AG09309 (cell line): ENCODE measurements at regions not wholly inside any gene's neighbourhood (a gene's known extent, or its start where the extent isn't known, plus 50 kb on each side); places are given as distances from the start of the nearest gene placed in this dataset.

Experiments
- DNase-seq: peaks from one replicate; pipeline ENCODE4 v3.0.0-alpha.2; 2010; ENCODE audit warnings: low read depth
- H3K4me3 ChIP-seq: 2 replicates; pipeline ENCODE4 v1.5.1; 2011; ENCODE audit warnings: mild to moderate bottlenecking, low read depth, low read length, moderate library complexity; ENCODE audit not compliant: control insufficient read depth
- CTCF ChIP-seq: IDR thresholded peaks from 2 replicates; pipeline ENCODE4 v1.5.1; 2011; ENCODE audit warnings: mild to moderate bottlenecking, low read depth, low read length, inconsistent platforms; ENCODE audit not compliant: insufficient read depth, control insufficient read depth; ENCODE audit errors: missing control alignments

GRCh38 chr4:124199755-124200154 is 512.8 kb downstream of the ANKRD50 start:
- DNase-seq = no peak
- no peak overlapping the region for H3K4me3 ChIP-seq
- TF ChIP-seq CTCF = no peak

GRCh38 chr4:124201636-124202035 is 510.9 kb downstream of the ANKRD50 start:
- no peak for DNase-seq
- TF ChIP-seq CTCF = no peak
- no peak overlapping the region for H3K4me3 ChIP-seq

DNA sequence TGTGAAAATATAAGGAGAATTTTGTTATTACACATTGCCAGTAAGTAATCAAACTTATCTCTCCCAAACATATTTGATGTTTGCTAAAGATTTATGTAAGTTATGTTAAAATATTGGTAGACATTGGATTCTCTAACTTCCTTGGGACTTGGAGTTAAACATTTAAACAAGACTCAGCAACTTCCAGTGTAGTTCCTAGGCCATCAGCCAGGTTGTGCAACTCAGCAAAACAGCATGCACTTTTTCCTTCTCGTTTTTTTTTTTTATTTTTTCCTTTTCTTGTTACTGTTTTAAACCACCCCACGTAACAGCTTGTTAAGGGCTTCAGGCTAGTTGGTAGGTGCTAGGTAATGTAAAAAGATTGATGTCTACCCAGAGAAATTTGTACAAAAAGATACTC is 510.4 kb downstream of the ANKRD50 start:
- TF ChIP-seq CTCF = no peak
- H3K4me3 ChIP-seq = no peak overlapping the region
- no peak for DNase-seq

GRCh38 chr4:124203613-124204238 is 508.8 kb downstream of the ANKRD50 start:
- no peak for TF ChIP-seq CTCF
- peak; percentile 62 for DNase-seq
- H3K4me3 ChIP-seq = no peak overlapping the region

DNA sequence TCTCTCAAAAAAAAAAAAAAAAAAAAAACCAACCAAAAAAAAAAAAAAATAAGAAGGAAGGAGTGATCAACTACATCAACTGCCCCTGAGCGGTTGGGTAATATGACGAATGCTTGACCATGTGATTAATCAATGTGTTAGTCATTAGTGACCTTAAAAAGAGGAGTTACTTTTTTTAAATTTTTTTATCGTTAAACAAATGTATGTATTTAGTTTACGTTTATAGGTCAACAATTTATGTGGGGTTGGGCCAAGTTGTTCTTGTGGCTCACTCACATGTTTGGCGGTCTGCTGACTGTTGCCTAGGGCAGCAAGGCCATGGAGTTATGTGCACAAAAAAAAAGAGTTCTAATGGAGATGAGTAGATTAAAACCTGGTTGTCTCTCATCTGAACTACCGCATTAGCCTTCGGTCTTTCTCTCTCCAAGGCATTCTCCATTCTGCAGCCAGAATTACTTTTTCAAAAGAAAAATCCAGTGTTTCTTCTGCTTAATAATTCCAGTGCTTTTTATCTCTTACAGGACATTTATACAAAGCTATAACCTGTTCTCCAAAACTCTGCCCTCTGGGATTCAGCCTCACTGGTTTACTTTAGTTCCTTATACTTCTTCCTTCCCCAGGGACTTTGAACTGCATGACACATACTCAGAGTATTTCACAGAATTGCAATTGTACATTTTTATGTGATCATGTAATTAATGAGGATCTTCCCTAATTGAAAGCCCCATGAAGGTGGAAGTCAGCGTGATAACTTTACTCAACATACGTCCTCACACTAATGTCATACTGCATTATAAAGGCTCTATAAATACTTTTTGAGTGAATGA is 505.5 kb downstream of the ANKRD50 start:
- H3K4me3 ChIP-seq = no peak overlapping the region
- DNase-seq = peak; percentile 3
- no peak for TF ChIP-seq CTCF

GRCh38 chr4:124209211-124209610 is 503.3 kb downstream of the ANKRD50 start:
- no peak for DNase-seq
- H3K4me3 ChIP-seq = no peak overlapping the region
- no peak for TF ChIP-seq CTCF
